ENCODE measurements at regions not wholly inside any gene's neighbourhood (a gene's known extent, or its start where the extent isn't known, plus 50 kb on each side); places are given as distances from the start of the nearest gene placed in this dataset.
"Not testable (repeated sequence)": the region's sequence is repeated elsewhere in the genome, so short reads cannot be mapped to it uniquely, and the experiment has no call there.

DNA sequence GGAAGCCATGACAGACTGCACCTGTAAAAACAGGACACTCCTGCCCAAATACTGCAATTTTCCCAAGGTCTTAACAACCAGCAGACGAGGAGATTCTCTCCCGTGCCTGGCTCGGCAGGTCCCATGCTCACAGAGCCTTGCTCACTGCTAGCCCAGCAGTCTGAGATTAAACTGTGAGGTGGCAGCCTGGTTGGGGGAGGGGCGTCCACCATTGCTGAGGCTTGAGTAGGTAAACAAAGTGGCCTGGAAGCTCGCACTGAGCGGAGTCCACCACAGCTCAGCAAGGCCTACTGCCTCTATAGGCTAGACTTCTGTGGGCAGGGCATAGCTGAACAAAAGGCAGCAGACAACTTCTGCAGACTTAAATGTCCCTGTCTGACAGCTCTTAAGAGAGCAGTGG is 80.3 kb downstream of the ANXA5 start:
- not testable (repeated sequence) for ATAC-seq; DNase-seq (ENCODE audit: low spot score)

DNA sequence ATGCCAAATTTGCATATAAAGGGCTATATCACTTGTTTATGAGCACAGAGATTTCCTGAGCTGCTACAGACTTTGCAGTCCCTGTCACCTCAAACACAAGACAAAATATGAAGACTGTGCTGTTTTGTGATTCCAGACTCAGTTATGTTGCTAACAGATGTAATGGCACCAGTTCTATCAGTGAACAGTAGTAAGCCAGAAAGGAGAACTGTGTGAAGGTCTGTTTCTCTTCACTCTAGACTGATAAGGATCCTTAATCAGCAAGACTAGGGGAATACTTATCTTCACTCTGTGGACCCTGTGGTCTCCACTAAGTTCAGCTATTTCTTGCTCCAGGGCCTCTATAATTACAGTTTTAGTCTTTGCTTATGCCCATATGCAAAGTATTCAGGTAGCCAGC is 82.7 kb downstream of the ANXA5 start:
- no peak for ATAC-seq
- no peak for DNase-seq (ENCODE audit: low spot score)

DNA sequence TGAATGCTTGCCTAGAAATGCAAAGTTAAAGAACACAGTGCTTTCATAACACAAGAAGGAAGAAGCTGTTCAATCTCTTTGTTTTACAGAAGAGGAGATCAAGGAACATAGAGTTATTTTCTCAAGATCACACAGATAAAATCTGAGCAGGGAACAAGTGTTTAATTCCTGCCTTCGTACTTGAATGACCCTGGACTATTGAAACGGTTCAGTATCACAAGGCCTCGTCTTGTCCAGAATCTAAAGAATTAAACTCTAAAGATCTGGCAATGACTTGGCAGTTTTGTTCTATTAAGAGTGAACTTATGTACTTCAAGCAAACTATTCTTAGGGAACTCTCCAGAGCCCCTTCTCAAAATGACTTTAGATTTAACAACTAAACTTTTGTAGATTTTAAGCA is 97.7 kb downstream of the ANXA5 start:
- no peak for ATAC-seq
- DNase-seq (ENCODE audit: low spot score), result no peak

DNA sequence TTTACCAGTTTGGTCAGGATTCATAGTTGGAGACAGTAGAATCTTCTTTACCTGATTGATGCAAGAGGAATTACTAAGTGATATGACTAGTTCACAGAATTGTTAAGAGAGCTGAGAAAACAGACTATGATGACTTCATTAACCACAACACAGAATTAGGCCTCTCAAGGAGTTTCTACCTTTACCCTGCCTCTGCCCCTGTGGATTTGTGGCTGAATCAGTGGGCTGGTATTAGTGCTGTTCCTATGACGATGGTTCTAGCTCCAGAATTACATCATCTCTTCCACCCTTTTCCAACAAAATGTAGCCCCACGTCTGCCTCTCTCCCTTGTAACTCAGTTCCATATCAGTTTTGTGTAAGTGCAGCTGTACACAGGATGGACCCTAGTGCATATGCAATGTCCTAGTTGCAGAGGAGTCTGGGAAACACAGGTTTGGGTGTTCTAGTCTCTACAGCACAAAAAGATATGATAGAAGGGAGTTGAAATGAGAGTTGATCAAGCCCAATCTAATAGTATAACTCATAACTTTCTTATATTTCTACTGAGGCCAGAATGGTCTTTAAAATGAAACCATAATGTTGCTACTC is 99.3 kb downstream of the ANXA5 start:
- ATAC-seq (no peak), DNase-seq (ENCODE audit: low spot score) (no peak)

DNA sequence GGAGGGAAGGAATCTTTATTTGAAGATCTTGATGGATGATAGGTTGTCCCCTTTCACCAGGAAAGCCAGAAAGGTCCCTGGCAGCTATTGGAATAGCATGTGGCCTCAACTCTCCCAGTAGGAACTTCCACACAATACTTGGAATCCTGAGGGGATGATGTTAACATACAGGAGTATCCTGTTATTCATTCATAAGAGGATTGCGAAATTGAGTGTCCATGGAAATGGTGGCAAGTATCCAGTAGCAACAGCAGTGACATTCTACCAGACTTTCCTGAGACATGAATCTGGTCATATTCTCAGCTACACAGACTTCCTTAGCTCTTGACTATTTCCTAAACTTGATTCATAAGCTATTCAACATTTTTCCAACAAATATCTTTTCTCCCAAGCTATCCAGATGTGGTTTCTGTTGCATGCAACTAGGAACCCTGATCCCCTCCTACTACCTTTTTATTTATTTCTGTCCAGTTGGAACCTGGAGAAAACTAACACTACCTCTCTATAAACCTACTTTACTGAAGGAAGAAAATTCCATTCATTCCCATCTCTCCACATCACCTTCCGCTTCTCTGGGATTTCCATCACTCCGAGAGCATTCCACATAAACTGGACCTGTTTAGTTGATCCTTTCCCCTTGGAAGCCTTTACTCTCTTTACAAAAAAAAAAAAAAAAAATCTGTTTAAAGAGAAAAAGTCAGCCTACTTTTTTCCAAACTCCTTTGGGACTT is 101.8 kb downstream of the ANXA5 start:
- DNase-seq (ENCODE audit: low spot score) (no peak), ATAC-seq (no peak)

DNA sequence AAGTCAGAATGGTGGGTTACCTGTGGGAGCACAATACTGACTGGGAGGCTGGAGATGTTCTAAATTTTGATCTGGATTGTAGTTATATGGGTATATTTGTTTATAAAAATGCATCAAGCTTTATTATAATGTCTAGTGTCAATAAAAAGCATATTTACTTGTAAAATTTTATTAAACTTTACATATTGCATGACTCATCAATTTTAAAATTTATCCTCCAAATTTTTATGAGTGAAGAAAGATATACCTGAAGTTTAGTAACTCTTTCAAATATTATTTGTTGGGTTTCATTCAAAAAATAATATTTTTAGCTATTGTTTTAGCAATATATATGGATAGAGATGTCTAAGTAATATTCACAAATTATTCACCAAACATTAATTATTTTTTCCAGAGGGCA is 103.0 kb downstream of the ANXA5 start:
- DNase-seq (ENCODE audit: low spot score), result no peak
- no peak for ATAC-seq

DNA sequence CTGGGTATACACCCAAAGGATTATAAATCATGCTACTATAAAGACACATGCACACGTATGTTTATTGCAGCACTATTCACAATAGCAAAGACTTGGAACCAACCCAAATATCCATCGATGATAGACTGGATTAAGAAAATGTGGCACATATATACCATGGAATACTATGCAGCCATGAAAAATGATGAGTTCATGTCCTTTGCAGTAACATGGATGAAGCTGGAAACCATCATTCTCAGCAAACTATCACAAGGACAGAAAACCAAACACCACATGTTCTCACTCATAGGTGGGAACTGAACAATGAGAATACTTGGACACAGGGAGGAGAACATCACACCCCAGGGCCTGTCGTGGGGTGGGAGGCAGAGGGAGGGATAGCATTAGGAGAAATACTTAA is 104.5 kb downstream of the ANXA5 start:
- ATAC-seq; DNase-seq (ENCODE audit: low spot score): not testable (repeated sequence)

DNA sequence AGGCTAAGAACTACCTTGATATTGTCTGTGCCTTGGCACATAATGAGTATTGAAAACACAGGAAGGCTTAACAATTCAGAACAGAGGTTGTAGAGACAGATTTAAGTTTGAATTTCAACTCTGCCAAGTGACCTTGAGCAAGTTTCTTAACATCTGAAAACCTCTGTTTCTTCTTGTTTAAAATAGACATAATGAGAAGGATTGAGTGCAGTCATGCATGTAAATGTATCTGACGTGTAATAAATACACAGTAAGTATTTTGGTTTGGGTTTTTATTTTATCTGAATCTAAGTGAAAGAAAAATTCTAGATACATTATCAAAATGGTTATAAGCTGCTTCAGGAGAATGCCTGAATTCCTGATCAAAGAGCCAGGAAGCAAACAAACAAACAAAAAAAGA is 111.9 kb downstream of the ANXA5 start:
- ATAC-seq (no peak), DNase-seq (ENCODE audit: low spot score) (no peak)

DNA sequence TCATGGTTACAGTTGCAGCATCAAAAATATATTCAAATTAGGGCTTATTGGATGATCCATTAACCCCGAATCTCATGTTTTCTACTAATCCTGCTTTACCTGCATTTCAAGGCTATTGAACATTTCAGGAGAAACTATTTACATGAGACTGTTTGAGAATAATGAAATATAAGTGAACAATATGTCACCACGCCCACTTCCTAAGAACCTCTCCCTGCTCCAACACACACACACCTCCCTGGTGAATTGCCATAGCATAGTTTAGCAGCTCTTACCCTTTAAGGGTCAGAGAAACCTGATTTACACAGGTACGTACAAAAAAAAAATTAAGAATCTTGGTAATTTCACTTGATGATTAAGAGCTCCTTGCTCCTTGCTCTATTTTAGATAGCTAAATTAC is 113.4 kb downstream of the ANXA5 start:
- no peak for DNase-seq (ENCODE audit: low spot score)
- no peak for ATAC-seq

DNA sequence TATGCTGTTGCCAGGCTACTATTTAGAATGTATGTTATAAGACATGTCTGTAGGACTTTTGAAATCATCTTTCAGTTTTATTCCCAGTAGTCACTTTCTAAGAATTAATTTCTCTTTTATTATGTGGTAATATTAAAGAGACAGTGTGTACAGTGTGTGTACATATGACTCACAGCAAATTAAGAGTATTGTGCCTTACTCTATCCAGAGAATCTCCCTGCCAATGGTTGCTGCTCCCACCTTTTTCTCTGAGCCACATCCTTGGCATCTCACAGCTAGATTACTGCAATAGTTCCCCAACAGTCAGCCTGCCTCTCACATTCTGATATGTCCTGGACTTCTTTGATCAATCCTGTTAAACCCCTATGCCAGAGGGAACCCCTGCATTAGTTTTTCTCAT is 114.5 kb downstream of the ANXA5 start:
- ATAC-seq, result no peak
- no peak for DNase-seq (ENCODE audit: low spot score)

DNA sequence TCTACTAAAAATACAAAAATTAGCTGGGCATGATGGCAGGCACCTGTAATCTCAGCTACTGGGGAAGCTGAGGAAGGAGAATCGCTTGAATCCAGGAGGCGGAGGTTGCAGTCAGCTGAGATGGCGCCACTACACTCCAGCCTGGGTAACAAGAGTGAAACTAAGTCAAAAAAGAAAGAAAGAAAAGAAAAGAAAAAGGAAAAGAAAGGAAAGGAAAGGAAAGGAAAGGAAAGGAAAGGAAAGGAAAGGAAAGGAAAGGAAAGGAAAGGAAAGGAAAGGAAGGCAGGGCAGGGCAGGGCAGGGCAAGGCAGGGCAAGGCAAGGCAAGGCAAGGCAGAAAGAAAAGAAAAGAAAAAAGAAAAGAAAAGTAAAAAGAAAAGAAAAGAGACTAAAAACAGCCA is 121.4 kb downstream of the ANXA5 start:
- not testable (repeated sequence) for DNase-seq (ENCODE audit: low spot score); ATAC-seq

DNA sequence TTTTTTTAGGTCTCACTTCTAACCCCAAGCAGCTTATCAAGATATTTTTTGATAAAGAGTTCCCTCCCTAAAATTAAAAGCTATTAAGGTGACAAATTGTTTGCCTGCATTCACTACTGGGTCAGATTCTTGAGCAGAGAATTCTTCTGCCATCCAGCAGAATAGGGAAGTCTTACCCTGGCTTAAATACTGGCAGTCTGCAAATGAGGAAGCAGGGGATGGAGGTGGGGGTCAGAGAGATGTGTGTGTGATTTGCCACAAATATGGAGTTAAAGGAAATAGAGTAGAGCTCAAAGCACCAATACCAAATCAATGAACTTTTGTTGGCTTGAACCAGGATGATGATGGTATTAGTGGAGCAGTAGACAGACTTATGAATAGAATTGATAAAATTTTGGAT is 122.2 kb downstream of the ANXA5 start:
- ATAC-seq (no peak), DNase-seq (ENCODE audit: low spot score) (no peak)

DNA sequence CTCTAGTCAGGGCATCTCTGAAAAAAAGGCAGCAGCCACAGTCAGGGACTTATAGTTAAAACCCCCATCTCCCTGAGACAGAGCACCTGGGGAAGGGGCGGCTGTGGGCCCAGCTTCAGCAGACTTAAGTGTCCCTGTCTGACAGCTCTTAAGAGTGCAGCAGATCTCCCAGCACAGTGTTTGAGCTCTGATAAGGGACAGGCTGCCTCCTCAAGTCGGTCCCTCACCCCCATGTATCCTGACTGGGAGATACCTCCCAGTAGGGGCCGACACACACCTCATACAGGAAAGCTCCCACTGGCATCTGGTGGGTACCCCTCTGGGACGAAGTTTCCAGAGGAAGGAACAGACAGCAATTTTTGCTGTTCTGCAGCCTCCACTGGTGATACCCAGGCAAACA is 129.0 kb downstream of the ANXA5 start:
- DNase-seq (ENCODE audit: low spot score) (no peak), ATAC-seq (no peak)

DNA sequence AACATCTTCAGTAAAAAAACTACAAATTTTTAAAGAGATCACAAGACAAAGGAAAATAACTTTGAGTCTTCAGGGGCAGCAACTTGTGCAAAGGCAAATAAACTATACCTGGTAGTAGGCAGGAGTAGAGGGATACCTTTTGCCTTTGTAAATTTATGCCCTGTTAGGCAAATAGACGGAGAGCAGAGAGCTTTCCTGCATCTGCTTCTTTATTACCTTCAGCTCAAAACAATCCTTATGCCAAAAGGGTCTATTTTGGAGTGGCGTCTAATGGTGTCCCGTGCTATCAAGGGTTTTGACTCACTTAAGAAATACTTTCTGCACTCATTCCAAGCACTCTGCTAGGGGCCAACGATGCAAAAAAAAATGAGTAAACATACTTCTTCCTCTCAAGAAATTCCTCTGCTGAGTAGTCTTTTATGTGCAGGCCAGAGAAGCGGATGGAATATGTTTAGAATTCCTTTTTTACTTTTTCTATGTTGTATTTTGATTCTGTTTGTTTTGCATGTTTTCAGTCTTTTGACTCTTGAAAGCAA is 131.9 kb downstream of the ANXA5 start:
- DNase-seq (ENCODE audit: low spot score) (no peak), ATAC-seq (no peak)

DNA sequence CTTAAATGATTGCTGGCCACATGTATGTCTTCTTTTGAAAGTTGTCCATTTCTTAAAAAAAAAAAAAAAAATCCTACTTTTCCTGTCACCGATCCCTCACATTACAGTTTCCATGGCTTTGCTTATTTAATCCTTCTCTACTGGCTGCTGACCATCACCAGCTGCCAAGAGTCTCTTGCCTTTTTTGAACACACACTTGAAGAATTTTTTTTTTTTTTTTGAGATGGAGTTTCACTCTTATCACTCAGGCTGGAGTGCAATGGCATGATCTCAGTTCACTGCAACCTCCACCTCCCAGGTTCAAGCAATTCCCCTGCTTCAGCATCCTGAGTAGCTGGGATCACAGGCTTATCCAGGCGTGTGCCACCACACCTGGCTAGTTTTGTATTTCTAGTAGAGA is 134.0 kb downstream of the ANXA5 start:
- ATAC-seq, result no peak

DNA sequence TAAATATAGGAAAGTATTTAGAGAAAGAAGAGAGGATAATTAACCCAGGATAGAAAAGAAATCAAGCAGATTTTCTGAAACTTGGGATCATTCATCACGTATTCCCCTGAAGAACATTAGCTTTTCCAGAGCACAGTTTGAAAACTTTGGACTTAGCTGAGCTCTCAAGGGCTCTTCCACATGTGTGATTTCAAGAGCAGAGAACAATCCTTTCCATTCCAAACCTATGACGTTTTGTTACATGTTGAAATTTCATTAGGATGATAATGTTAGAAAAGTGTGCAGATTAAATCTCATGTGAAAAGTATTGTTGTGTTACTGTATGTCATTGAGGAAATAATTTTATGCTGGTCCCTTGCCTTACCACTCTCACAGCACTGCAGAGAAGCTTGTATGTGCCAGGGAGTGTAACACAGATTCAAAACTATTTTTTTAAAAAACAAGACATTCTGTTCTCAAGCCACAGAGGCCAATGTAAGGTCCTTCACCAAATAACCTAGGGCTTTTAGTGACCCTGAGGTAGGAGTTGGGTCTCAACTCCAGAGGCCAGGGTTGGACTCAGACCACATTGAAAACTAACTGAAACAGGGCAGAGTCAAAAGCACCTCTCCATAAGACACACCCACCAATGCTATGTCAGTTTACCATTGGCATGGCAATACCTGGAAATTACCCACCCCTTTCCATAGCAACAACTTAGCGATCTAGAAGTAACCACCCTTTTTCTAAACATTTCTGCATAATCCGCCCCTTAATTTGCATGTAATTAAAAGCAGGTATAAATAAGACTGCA is 141.3 kb downstream of the ANXA5 start:
- no peak for ATAC-seq
- DNase-seq (ENCODE audit: low spot score), result no peak

More for the DNA sequence above, 134.0 kb downstream of the ANXA5 start:
- no peak for DNase-seq (ENCODE audit: low spot score)

DNA sequence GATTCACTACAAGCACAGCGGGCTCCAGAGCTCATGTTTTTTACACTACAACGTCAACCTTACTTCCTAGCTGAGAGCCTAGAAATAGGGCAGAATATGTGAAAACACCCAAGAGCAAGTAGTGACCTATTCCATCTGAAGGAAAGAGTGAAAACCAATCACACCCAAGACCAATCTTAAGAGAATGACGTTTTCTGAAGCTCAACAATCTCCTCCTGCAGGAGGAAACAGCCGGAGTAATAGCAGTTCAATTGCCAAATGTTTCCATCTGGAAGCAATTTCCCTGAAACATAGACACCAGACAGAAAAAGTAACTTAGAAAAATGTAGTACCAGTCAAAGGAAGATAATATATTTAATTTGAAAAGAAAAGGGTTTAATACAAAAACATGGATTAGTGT is 142.4 kb downstream of the ANXA5 start:
- DNase-seq (ENCODE audit: low spot score), result no peak
- ATAC-seq, result no peak

DNA sequence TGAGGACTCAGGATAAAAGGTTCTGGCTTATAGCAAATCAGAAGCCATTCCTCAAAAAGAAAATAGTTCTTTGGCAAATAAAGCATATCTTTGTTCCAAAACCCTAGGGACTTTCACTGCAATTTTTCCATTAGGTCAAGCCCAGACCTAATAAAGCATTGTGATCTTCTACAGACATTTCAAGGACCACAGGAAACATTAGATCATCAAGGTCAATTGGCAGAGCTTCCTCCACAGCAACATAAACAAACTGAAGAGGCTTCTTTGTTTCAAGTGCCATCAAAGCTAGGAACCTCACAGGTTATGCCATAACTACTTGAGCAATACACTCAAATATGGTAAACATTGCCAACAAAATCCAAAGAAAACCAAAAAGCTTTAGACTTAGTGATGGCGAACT is 144.9 kb downstream of the ANXA5 start:
- no peak for ATAC-seq
- DNase-seq (ENCODE audit: low spot score), result no peak

DNA sequence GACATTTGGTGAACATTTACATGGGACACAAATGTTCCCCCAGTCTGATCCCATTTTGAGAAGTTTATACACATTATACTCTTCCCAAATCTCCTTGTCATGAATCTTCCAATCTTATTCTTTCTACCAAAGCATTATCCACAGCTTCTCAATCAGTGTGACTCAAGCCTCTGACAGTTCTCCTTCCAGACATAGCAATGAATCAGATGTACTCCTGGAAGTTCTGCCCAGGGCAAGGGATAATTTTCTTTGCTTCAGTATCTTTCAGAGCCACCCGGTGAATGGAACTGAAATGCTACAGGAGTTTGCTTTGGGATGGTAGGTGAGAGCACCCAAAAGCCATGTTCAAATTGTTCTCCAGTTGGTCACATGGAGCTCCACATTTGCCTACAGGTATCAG is 145.5 kb downstream of the ANXA5 start:
- DNase-seq (ENCODE audit: low spot score) (no peak), ATAC-seq (no peak)

DNA sequence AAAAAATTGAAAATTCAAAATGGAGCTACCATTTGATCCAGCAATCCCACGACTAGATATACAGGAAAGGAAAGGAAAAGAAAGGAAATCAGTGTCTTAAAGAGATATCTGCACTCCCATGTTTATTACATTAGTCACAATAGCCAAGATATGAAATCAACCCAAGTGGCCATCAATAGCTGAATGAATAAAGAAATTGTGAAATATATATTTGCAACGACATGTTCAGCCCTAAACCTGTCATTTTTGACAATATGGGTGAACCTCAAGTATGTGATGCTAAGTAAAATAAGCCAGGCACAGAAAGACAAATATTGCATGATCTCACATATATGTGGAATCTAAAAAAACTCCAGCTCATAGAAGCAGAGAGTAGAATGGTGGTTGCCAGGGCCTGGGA is 155.1 kb downstream of the ANXA5 start:
- ATAC-seq, result no peak
- no peak for DNase-seq (ENCODE audit: low spot score)

DNA sequence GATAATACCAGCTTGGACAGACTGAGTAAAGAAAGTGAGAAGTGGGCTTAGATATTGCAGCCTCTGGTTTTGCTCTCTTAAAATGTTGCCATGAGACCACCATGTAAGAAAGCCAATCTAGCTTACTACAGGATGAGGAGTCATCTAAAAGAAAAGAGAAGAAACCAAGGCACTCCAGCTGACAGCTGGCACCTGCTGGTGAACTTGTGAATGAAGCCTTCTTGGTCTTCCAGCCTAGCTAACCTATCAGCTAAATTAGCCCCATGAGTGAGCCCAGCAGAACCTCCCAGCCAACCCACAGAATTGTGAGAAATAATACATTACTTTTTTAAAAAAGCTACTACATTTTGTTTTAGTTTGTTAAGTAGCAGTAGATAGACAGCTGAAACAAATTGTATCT is 154.5 kb upstream of the QRFPR start:
- ATAC-seq, result no peak
- DNase-seq (ENCODE audit: low spot score), result no peak

DNA sequence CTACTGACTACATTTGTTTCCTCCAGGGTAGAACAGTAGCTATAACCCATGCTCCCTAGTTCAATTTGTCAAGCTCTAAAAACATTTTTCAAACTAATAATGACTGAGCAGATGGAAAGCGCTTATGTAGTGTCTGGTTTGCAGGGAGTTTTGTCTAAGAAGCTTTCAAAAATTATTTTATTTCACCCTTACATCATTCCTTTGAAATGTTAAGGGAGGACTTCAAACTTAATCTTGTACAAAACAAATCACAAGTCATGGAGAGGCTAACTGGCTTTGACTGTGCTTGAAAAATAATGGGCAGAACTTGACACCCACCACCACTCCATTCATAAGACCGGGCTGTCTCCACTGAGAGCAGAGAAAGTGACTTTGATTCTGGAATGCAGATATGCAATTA is 153.4 kb upstream of the QRFPR start:
- DNase-seq (ENCODE audit: low spot score) (no peak), ATAC-seq (no peak)

Measured in left lobe of liver (tissue), 2 donors.